ENCODE measurements at regions not wholly inside any gene's neighbourhood (a gene's known extent, or its start where the extent isn't known, plus 50 kb on each side); places are given as distances from the start of the nearest gene placed in this dataset.
A peak's percentile ranks its signal among the peaks of the same experiment; 100 is the strongest.
"Not testable (repeated sequence)": the region's sequence is repeated elsewhere in the genome, so short reads cannot be mapped to it uniquely, and the experiment has no call there.

- peaks cover 2% of the 10 kb centered on the region for H3K36me3 Mint-ChIP-seq (ENCODE audit: low read depth)
- DNase-seq (ENCODE audit: low read depth, low spot score) = no peak
- H3K4me3 Mint-ChIP-seq = no peak overlapping the region
- H3K27ac Mint-ChIP-seq (ENCODE audit: unreplicated experiment) = no peak overlapping the region
- no peak for TF ChIP-seq CTCF (conservative IDR thresholded peaks at IDR 0.05)
- H3K27me3 Mint-ChIP-seq (ENCODE audit: low read depth) = no peaks in the 10 kb centered on the region
- H3K9me3 Mint-ChIP-seq = peaks cover 7% of the 10 kb centered on the region
- H3K4me1 Mint-ChIP-seq = no peaks in the 10 kb centered on the region
Measured at GRCh38 chr7:121540138-121540537, 144.0 kb upstream of the FAM3C start.

- no peak overlapping the region for H3K4me3 Mint-ChIP-seq
- H3K4me1 Mint-ChIP-seq = no peaks in the 10 kb centered on the region
- no peak for DNase-seq (ENCODE audit: low read depth, low spot score)
- no peak overlapping the region for H3K27ac Mint-ChIP-seq (ENCODE audit: unreplicated experiment)
- TF ChIP-seq CTCF (conservative IDR thresholded peaks at IDR 0.05) = no peak
- no peaks in the 10 kb centered on the region for H3K36me3 Mint-ChIP-seq (ENCODE audit: low read depth)
- peaks cover 2% of the 10 kb centered on the region for H3K9me3 Mint-ChIP-seq
- H3K27me3 Mint-ChIP-seq (ENCODE audit: low read depth) = no peaks in the 10 kb centered on the region
Measured at GRCh38 chr7:121537031-121537430, 140.9 kb upstream of the FAM3C start.

- TF ChIP-seq CTCF (conservative IDR thresholded peaks at IDR 0.05) = no peak
- Mint-ChIP-seq H3K4me1 (peaks cover 15% of the 10 kb centered on the region), H3K4me3 (no peak overlapping the region), H3K36me3 (ENCODE audit: low read depth) (no peaks in the 10 kb centered on the region), H3K27me3 (ENCODE audit: low read depth) (no peaks in the 10 kb centered on the region), H3K9me3 (no peaks in the 10 kb centered on the region), H3K27ac (ENCODE audit: unreplicated experiment) (no peak overlapping the region)
- DNase-seq (ENCODE audit: low read depth, low spot score) = no peak
Measured at GRCh38 chr7:121531175-121532070, 135.3 kb upstream of the FAM3C start.

- Mint-ChIP-seq H3K9me3 (no peaks in the 10 kb centered on the region), H3K4me3 (no peak overlapping the region), H3K27me3 (ENCODE audit: low read depth) (no peaks in the 10 kb centered on the region), H3K4me1 (peaks cover 18% of the 10 kb centered on the region), H3K27ac (ENCODE audit: unreplicated experiment) (peak overlapping the region; percentile 48), H3K36me3 (ENCODE audit: low read depth) (no peaks in the 10 kb centered on the region)
- TF ChIP-seq CTCF (conservative IDR thresholded peaks at IDR 0.05) = no peak
- no peak for DNase-seq (ENCODE audit: low read depth, low spot score)
Measured at GRCh38 chr7:121530227-121531174, 134.4 kb upstream of the FAM3C start.

- Mint-ChIP-seq H3K27ac (ENCODE audit: unreplicated experiment) (no peak overlapping the region), H3K27me3 (ENCODE audit: low read depth) (no peaks in the 10 kb centered on the region), H3K4me3 (no peak overlapping the region), H3K36me3 (ENCODE audit: low read depth) (no peaks in the 10 kb centered on the region), H3K4me1 (peaks cover 18% of the 10 kb centered on the region), H3K9me3 (no peaks in the 10 kb centered on the region)
- DNase-seq (ENCODE audit: low read depth, low spot score) = no peak
- no peak for TF ChIP-seq CTCF (conservative IDR thresholded peaks at IDR 0.05)
Measured at GRCh38 chr7:121529003-121529402, 132.9 kb upstream of the FAM3C start.

GRCh38 chr7:121526210-121526609 is 130.1 kb upstream of the FAM3C start:
- not testable (repeated sequence) for H3K27ac Mint-ChIP-seq (ENCODE audit: unreplicated experiment); H3K36me3 Mint-ChIP-seq (ENCODE audit: low read depth); H3K4me3 Mint-ChIP-seq; H3K27me3 Mint-ChIP-seq (ENCODE audit: low read depth); DNase-seq (ENCODE audit: low read depth, low spot score); H3K9me3 Mint-ChIP-seq
- H3K4me1 Mint-ChIP-seq = peaks cover 26% of the 10 kb centered on the region

Measured in neural crest cell (in vitro differentiated cells).